HG03196 (cell line): ENCODE measurements at regions not wholly inside any gene's neighbourhood (a gene's known extent, or its start where the extent isn't known, plus 50 kb on each side); places are given as distances from the start of the nearest gene placed in this dataset.
"Not testable (repeated sequence)": the region's sequence is repeated elsewhere in the genome, so short reads cannot be mapped to it uniquely, and the experiment has no call there.

Experiments
- ATAC-seq: cut with Tn5 transposase; IDR thresholded peaks from one replicate; pipeline ENCODE4 v1.9.1; 2021; ENCODE audit not compliant: unreplicated experiment

GRCh38 chr10:80741278-80741677 is 203.6 kb downstream of the SH2D4B start:
- no peak for ATAC-seq

DNA sequence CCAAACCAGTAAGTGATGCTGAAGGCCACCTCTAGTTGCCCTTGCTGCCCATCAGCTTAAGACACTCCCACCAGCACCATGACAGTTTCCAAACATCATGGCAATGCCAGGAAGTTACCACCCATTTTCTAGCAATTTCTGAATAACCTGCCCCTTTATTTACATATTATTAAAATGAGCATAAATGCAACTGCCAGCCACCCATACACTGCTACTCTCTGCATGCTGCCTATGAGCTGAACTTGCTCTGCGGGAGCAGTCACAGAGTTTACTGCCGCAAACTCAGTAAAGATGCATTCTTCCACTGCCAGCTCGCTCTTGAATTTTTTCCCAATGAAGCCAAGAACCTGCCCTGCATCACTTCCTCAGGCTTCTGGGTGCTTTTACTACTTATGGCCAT is 212.6 kb downstream of the SH2D4B start:
- no peak for ATAC-seq

- no peak for ATAC-seq
Measured at GRCh38 chr10:80751940-80752339, 214.2 kb downstream of the SH2D4B start.

- ATAC-seq = no peak
Measured at GRCh38 chr10:80753612-80754011, 215.9 kb downstream of the SH2D4B start.

DNA sequence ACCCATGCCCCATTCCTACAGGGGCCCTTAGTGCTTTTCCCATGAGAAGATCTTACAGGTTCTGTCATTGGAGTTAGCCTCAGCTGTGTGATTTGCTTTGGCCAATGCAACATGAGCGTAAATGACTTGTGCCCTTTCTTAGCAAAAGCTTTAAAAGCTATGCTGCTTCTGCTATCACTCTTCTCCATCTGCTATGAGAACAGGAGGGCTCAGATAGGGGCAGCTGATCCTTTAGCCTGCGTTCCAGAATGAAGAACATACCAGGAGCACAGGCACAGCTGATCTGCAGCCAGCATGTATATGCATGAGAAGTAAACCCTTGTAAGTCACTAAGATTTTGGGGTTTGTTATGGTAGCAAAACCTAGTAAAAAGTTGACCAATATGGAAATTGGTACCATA is 218.2 kb downstream of the SH2D4B start:
- no peak for ATAC-seq

DNA sequence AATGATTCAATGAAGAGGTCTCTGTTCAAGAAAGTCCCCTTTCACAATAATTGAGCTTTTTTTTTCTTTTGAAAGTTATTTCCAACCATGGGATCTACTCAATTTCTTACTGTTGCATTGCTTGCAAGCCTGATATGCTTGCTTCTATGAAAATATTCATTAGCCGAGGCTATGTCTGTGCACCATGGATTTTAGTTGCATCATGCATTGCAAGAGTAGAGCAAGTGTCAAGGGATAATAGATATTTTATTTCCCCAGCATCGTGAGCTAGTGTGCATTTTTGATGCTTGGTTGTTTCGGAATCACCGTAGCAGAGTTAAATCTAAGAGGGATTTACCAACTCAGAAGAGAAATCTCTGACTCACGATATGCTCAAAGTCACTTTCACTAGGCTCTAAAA is 222.0 kb downstream of the SH2D4B start:
- ATAC-seq = no peak

- ATAC-seq = no peak
Measured at GRCh38 chr10:80760914-80761371, 223.2 kb downstream of the SH2D4B start.

DNA sequence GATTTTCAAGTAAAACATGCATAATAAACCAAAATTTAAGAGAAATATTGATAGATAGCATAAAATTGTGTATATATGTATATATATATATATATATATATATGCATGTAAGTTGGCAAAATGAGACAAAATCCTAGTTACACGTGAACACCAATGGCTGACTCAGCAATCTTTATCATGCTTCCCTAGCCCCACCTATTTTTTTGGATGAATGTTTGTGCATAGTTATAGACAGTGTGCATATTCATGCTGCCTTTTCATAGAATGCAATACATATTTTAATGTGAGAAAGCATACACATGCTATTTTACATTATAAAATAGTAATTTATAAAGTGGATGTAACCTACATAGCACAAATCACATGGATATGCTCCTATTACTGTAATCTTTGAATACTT is 230.3 kb downstream of the SH2D4B start:
- no peak for ATAC-seq

GRCh38 chr10:80769700-80770160 is 232.0 kb downstream of the SH2D4B start:
- no peak for ATAC-seq

DNA sequence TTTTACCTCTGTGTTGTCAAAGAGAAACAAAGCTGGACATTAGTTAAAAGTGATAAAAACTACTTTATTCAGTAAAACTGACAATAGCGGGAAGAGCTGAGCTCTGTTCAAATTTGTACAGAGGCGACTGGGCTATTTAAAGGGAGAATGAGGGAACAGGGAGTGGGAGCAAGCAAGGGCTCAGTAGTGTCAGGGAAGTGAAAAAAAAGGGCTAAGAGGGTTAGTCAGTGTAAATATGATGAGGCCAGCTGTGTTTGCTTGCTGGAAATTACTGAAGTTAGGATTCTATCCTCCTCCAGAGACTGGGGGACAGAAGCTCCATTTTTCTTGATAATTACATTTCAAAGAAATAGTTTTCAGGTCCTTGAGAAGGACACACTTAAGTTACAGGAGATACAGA is 232.5 kb downstream of the SH2D4B start:
- ATAC-seq = no peak

DNA sequence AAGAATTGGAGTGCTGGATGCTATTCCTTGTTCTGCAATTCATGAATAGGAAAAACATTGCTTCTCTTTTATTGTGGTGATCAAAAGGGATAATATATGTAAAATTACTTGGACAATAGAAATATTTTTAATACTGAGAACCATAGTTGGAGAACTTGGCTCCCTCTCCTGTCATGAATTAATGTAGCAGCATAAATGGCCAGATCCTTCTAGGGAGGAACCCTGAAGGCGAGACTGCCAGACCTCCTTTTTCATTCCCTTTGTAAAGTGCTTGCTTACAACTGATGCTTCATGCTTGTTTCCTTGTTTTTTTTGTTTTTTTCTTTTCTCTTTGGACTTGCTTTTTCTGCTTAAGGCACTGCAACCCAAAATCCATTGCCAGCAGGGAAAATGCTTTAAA is 233.6 kb downstream of the SH2D4B start:
- no peak for ATAC-seq

- no peak for ATAC-seq
Measured at GRCh38 chr10:80771902-80772555, 234.3 kb downstream of the SH2D4B start.

GRCh38 chr10:80772596-80772995 is 234.9 kb downstream of the SH2D4B start:
- no peak for ATAC-seq

- ATAC-seq = no peak
Measured at GRCh38 chr10:80784695-80785094, 247.0 kb downstream of the SH2D4B start.

DNA sequence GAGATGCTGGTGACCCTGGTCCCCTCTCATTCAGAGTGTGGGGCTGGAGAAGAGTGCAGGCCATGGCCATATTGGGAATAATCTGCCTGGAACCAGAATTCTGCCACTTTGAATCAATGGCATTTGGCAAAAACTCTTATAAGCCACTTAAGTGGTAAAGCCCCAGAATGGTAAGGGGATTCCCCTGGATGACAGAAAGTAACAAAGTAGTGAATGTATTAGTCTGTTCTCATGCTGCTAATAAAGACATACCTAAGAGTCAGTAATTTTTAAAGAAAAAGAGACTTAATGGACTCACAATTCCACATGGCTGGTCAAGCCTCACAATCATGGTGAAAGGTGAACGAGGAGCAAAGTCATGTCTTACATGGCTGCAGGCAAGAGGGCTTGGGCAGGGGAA is 248.6 kb downstream of the SH2D4B start:
- no peak for ATAC-seq

DNA sequence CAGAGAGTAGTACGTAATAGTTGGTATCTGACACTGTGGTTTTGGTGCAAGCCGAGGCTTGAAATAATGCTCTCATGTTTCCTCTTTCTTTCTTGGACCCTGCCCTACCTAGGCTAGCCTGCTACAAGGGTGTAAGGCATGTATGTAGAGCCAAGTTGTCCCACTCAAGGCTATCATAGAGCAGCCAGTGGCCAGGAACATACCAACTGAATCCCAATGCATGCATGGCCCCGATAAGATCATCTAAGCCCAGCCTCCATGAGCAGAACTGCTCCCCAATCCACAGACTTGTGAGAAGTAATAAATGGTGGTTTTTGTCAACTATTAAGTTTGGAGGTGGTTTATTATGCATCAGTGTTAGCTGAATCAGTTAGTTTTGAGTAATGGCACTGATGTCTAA is 250.2 kb downstream of the SH2D4B start:
- ATAC-seq = no peak

GRCh38 chr10:80794994-80795393 is 257.3 kb downstream of the SH2D4B start:
- ATAC-seq = no peak

DNA sequence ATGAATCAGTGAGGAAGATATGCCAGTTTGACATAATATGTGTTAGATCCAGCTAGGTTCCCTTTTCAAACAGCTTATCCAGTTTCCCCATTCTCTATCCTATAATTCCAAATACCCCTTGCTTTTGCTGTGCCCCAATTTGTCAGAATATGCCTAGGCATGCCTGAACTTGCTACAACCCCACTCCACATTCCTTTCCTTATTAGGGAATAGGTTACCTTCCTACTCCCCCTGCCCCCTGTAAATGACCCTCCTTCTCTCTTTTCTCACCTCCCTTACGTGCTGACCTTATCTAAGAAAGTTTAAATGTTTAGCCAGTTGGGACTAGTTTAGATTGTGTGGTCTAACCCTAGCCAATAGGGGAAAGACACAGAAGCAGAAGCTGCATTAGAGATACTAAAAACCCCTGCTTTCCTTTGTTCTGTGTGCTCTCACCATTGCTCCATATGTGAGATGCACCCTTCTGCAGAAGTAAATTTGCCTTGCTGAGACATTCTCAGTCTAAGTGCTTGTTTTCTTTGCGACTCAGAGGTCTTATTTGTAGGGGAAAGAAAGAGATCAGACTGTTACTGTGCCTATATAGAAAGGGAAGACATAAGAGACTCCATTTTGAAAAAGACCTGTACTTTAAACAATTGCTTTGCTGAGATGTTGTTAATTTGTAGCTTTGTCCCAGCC is 267.8 kb downstream of the SH2D4B start:
- no peak for ATAC-seq

DNA sequence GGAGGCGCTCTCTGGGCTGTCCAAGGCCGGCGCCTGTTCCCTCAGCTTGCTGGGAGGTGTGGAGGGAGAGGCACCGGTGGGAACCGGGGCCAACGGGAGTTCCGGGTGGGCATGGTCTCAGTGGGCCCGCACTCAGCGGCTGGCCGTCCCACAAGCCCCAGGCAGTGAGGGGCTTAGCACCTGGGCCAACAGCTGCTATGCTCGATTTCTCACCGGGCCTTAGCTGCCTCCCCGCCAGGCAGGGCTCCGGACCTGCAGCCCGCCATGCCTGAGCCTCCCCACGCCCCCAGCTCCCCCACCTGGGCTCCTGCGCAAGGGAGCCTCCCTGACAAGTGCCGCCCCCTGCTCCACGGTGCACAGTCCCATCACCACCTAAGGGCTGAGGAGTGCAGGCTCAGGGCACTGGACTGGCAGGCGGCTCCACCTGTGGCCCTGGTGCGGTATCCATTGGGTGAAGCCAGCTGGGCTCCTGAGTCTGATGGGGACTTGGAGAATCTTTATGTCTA is 276.5 kb downstream of the SH2D4B start:
- no peak for ATAC-seq

DNA sequence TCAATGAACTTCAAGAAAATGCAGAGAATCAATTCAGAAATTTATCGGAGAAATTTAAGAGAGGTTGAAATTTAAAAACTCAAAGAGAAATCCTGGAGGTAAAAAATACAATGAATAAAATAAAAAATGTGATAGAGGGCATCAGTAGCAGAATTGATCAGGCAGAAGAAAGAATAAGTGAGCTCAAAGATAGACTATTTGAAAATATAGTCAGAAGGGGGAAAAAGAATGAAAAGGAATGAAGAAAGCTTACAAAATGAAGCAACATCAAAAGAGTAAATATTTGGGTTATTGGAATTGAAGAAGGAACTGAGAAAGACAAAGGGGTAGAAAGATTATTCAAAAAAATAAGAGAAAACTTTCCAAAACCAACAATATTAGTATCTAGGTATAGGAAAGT is 291.4 kb downstream of the SH2D4B start:
- no peak for ATAC-seq

DNA sequence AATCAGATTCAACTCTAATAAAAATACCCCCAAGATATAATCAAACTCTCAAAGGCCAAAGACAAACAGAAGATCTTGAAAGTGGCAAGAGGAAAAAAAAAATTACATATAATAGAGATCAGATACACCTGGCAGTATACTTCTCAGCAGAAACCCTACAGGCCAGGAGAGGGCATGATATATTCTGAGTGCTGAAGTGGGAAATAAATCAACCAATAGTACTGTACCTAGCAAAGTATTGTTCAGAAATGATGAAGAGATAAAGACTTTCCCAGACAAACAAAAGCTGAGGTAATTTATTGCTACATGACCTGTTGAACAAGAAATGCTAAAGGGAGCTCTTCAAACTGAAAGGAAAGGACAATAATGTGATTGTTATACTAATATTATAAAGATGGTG is 291.9 kb downstream of the SH2D4B start:
- no peak for ATAC-seq

DNA sequence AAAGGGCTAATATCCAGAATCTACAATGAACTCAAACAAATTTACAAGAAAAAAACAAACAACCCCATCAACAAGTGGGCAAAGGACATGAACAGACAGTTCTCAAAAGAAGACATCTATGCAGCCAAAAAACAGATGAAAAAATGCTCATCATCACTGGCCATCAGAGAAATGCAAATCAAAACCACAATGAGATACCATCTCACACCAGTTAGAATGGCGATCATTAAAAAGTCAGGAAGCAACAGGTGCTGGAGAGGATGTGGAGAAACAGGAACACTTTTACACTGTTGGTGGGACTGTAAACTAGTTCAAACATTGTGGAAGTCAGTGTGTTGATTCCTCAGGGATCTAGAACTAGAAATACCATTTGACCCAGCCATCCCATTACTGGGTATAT is 295.0 kb downstream of the SH2D4B start:
- not testable (repeated sequence) for ATAC-seq
